SK-N-MC (cell line): ENCODE measurements at regions not wholly inside any gene's neighbourhood (a gene's known extent, or its start where the extent isn't known, plus 50 kb on each side); places are given as distances from the start of the nearest gene placed in this dataset.

ENCODE experiments used
- EZH2 ChIP-seq: fragments of 200-600 bp; sonication (generic); IDR thresholded peaks from one replicate; pipeline ENCODE4 v1.6.1; 2017; ENCODE audit warnings: antibody characterized with exemption
- FOXP2 ChIP-seq: optimal IDR thresholded peaks from 2 replicates; pipeline ENCODE3; 2011; ENCODE audit warnings: mild to moderate bottlenecking, moderate library complexity; ENCODE audit not compliant: insufficient read depth; ENCODE audit errors: extremely low read length, control extremely low read depth
- POLR2AphosphoS5 ChIP-seq: IDR thresholded peaks from 2 replicates; pipeline ENCODE4 v1.6.1; 2012; ENCODE audit warnings: mild to moderate bottlenecking, low read depth, low read length, borderline replicate concordance

- TF ChIP-seq EZH2 (no peak), POLR2AphosphoS5 (no peak), FOXP2 (no peak)
These were observed 141.4 kb upstream of the PLEKHM1 start for GRCh38 chr17:45631941-45632340.
